ENCODE measurements at regions not wholly inside any gene's neighbourhood (a gene's known extent, or its start where the extent isn't known, plus 50 kb on each side); places are given as distances from the start of the nearest gene placed in this dataset.

DNA sequence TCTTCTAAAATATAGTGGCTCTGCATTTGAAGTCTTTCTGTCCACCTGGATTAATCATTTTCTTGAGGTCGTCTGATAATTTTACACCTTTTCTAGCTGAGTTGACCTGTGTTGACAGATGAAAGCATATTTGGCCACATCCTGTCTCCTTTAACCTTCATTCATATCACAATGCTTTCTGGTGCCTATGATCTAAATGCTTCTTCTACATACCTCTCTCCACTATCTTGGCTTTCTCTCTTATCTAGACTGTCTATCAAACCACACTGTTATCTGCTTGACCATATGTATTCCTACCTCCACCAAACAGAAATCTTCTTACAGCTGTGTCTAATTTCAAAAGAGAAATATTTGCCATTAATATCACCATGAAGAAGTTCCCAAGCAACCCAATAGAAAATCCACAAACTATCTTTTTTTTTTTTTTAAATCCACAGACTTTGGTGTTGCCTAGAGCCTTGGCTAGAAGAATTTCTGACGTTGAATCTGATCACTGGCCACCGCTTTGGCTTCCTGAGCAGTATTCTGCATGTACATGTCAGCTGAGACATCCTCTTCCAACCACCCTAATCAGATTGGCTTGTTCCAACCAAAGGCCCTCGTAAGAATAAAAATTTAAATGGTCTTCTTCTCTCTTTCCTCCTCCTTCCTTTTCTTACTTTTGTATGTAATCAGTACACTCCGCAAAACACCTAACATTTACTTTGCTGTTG lies 66.3 kb upstream of the SP4 start:
- DNase-seq (ENCODE audit: low read depth in 2 of 2): no peak

- DNase-seq (ENCODE audit: low read depth in 2 of 2): no peak
Observed at GRCh38 chr7:21364801-21365271, 63.0 kb upstream of the SP4 start.

DNA sequence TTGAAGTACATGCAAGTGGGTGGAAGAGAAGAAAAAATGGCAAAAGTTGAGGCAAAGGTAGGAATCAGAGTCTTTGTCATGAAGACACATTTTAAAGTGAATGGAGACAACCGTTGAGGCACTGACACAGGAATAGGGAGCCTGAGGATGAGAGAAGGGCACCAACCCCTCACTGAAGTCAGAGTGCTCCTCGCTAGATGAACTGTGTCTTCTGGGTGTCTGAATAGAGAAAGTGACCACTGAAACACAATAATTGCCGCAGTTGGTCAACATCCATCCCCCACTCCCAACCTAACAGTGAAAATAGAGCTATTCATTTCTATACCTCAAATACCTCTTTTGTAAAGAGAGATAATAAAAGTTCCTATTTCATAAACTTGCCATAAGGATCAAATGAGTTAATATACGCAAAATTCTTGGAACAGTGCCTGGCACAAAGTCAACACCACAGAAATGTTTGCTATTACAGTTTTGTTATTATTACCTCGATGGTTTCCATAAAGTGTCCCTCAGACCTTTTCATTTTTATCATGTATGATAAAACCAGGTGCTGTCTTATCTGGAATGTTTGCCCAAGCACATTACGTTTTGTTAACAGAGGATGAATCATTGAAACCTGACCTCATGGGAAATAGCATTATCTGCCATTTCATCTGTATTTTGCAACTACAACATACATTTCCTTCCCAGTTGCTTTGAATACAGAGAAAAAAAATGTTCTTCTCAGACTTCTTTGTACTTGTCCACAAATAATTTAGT lies 61.8 kb upstream of the SP4 start:
- no peak for DNase-seq (ENCODE audit: low read depth in 2 of 2)

GRCh38 chr7:21367081-21367480 lies 60.8 kb upstream of the SP4 start:
- no peak for DNase-seq (ENCODE audit: low read depth in 2 of 2)

GRCh38 chr7:21367537-21367936 lies 60.3 kb upstream of the SP4 start:
- DNase-seq (ENCODE audit: low read depth in 2 of 2): no peak

- no peak for DNase-seq (ENCODE audit: low read depth in 2 of 2)
Observed at GRCh38 chr7:21368317-21368716, 59.6 kb upstream of the SP4 start.

GRCh38 chr7:21370283-21370982 lies 57.5 kb upstream of the SP4 start:
- no peak for DNase-seq (ENCODE audit: low read depth in 2 of 2)

DNA sequence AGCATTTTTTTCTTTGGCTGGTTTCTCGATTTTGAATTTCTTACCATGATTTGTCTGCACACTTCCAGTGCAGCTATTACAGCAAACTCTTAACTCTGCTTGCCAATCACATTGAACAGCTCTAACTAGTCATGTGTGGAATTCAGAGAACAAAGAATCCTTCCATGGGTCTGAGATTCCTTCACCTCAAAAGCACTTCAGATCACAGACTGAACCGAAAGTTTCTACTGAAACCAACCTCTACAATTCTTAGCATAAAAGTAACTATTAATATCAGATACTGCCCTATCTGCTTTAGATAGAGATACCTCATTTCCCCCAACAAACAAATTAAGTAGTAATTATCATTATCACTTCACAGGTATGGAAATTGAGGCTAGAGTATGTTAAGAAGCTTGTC lies 56.5 kb upstream of the SP4 start:
- no peak for DNase-seq (ENCODE audit: low read depth in 2 of 2)

DNA sequence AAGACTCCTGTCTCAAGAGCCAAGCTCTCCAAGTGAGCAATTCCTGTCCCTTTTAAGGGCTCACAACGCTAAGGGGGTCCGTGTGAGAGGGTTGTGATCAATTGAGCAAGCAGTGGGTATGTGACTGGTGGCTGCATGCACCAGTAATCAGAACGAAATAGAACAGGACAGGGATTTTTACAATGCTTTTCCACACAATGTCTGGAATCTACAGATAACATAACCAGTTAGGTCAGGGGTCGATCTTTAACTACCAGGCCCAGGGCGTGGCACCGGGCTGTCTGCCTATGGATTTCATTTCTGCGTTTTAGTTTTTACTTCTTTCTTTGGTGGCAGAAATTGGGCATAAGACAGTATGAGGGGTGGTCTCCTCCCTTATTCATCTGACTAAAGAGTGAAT lies 54.9 kb upstream of the SP4 start:
- no peak for DNase-seq (ENCODE audit: low read depth in 2 of 2)

DNA sequence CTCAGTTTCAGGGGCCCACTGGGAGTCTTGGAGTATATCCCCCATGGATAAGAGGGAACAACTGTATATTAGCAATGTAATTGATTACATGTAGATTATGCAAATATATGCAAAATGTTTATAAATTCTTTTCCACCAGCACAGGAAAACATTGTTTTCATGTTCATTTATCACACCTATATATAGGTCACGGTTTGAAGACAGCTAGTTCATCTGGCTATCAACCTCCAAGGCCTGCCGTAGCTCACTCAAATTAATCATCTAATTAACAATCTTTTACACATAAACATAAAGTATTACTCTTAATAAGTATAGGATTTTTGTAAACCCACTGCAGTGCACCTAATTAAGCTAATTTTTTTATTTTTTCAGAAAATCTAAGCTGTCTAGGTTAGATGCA lies 53.7 kb upstream of the SP4 start:
- DNase-seq (ENCODE audit: low read depth in 2 of 2): no peak

GRCh38 chr7:21377545-21377944 lies 50.3 kb upstream of the SP4 start:
- DNase-seq (ENCODE audit: low read depth in 2 of 2): no peak

Data from fibroblast of skin of left quadriceps (primary cell).